Ovary (tissue), 3 donors: ENCODE measurements at regions not wholly inside any gene's neighbourhood (a gene's known extent, or its start where the extent isn't known, plus 50 kb on each side); places are given as distances from the start of the nearest gene placed in this dataset.

Source experiments
- EP300 ChIP-seq: sonication (generic); formaldehyde crosslinking; IDR thresholded peaks from one replicate; pipeline ENCODE4 v1.6.1; 2017; ENCODE audit warnings: antibody characterized with exemption
- TF ChIP-seq, protein P1 (sequence below), 3 donors: fragments of 450-650 bp in 2 of 3; fragments of 200-600 bp in 1 of 3; IDR thresholded peaks; one replicate each; pipeline versions ENCODE4 v1.5.1 to v1.8.0; 2016 to 2022; ENCODE audit warnings: antibody characterized with exemption in 3 of 3, mild to moderate bottlenecking in 1 of 3
- donor health status: DM: no; HTN: no; CAD: no.

DNA sequence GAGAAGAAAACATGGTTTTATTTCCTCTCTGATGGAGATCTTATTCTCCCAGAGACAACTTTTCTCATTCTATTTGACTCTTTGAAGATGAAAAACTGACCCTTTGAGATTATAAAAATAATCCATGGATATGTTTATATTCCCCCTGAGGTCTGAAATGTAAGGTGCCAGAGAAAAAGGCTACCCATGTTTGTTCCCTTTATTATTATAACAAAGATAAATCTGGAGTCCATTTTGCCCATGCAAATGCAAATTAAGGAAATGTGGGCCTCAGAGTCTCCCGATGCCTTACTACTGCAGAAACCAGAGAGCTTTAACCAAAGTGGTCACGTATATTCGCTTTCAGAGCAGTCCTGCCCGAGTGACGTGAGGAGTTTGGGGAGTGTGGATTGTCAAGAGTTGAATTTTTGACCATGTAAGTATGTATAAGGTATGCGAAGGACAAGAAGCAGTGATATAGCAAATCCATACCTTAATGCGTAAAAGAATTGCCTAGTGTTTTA, 312.5 kb downstream of the RASEF start:
- TF ChIP-seq, protein P1, sequence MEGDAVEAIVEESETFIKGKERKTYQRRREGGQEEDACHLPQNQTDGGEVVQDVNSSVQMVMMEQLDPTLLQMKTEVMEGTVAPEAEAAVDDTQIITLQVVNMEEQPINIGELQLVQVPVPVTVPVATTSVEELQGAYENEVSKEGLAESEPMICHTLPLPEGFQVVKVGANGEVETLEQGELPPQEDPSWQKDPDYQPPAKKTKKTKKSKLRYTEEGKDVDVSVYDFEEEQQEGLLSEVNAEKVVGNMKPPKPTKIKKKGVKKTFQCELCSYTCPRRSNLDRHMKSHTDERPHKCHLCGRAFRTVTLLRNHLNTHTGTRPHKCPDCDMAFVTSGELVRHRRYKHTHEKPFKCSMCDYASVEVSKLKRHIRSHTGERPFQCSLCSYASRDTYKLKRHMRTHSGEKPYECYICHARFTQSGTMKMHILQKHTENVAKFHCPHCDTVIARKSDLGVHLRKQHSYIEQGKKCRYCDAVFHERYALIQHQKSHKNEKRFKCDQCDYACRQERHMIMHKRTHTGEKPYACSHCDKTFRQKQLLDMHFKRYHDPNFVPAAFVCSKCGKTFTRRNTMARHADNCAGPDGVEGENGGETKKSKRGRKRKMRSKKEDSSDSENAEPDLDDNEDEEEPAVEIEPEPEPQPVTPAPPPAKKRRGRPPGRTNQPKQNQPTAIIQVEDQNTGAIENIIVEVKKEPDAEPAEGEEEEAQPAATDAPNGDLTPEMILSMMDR (IDR thresholded peaks at IDR 0.05), result no peak
- no peak for TF ChIP-seq EP300
